DMS53 (cell line): ENCODE measurements at regions not wholly inside any gene's neighbourhood (a gene's known extent, or its start where the extent isn't known, plus 50 kb on each side); places are given as distances from the start of the nearest gene placed in this dataset.
"Not testable (repeated sequence)": the region's sequence is repeated elsewhere in the genome, so short reads cannot be mapped to it uniquely, and the experiment has no call there.

ENCODE experiments used
- DNase-seq: peaks from one replicate; lab custom pipeline; 2025; lab: John Stamatoyannopoulos, UW

DNA sequence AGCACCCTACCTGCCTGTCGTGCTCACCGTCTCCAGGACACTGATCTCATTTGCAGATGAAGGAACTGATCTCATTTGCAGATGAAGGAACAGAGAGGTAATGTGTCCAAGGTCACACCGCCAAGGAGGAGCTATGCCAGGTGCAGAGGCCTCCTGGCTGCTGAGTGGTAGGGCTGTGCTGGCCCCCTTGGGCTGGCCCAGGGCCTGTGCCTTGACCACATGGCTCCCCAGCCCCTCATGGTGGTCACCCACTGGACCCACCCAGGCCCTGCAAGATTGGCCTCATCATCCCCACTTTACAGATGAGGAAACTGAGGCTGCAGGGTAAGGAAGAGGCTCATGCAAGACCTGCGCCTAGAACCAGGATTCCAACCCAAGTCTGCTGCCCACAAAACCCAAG, 628.3 kb downstream of the MATN1 start:
- DNase-seq = no peak

DNA sequence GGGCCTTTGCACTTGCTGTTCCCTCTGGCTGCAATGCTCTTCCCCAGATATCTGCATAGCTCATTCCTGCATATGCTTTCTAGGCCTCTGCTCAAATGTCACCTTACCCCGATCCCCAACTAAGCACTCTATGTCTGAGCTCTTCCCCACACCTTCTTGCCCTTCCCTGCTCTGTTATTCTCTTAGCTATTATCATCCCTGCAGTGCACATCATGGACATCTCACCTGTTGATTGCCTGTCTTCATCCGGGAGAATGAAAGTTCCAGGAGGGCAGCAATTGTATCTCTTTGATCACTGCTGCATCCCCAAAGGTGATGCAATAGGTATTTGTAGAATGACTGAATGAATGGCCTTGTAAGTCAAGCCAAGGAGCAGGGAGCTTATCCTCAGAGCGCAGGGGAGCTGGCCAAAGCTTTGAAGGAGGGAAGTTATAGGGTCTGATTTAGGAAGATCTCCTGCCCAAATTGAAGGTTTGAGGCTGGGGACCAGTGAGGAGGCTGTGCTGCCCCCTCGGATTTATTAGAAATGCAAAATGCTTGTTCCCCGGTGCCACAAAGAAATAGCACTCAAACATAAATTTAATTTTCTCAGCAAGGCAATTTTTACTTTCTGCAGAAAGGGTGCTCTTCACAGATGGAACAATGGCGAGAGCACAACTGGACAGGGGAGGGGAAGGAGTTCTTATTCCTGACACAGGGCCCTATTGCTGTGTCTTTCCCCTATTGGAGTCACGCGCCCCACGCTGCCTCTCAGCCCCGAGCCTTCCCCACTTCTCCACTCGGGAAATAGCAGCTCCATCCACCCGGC, 631.1 kb downstream of the MATN1 start:
- DNase-seq = no peak

DNA sequence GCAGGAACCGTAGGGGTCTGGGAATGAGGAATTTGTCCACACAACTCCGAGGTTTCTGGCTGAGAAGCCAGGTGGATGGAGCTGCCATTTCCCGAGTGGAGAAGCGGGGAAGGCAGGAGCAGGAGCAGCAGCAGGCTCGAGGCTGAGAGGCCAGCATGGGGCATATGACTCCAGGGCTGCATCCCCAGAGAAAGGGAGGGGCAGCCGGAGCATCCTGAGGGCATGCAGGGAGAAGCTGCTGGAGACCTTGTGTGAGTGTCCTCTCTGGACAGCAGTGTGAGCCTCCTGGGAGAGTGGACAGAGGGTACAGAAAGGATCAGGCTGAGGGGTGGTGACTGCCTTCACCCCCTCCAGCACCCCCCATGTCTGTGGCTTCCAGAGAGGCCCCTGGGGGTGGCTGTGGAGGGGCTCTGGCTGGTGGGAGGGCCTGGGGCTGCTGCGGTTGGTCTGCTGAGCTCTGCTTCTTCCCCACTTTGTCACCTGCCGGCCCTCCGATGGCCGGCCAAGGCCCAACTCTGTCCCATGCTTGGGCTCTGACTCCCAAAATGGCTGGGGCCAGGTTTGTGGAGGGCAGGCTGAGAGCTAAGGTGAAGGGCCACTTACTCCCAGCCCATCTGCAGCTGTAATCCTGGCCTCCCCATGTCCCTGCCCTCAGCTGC, 633.1 kb downstream of the MATN1 start:
- DNase-seq = no peak

DNA sequence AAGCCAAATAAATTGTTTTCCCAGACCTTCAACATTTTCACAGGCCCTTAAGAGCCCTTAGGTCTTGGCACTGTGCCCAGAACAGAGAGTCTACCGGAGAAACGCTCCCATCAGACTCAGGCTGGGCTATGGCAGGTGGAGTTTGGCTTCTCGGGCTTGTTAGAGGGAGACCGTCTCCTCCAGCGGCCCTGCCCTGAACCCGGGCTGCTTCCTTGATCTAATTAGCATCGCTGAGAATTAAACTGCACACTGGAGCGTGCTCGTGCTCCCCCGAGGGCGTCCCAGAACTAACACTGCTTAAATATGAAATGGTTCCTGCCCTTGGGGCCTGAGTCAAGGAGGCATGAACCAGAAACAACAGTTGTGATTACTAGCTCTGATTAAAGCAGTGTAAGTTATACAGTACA, 634.4 kb downstream of the MATN1 start:
- DNase-seq = peak; percentile 50

DNA sequence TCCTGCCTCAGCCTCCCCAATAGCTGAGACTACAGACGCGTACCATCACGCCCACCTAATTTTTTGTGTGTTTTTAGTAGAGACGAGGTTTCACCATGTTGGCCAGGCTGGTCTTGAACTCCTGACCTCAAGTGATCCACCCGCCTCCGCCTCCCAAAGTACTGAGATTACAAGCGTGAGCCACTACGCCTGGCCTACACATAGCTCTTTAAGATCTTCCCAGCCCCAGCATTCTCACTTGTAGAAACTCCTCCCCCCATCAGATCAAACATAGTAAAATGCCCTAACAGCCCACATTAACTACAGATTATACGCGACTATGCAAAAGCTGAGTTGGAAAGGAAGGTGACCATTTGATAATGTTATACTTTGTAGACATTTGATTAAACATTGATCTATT, 634.8 kb downstream of the MATN1 start:
- DNase-seq = no peak

DNA sequence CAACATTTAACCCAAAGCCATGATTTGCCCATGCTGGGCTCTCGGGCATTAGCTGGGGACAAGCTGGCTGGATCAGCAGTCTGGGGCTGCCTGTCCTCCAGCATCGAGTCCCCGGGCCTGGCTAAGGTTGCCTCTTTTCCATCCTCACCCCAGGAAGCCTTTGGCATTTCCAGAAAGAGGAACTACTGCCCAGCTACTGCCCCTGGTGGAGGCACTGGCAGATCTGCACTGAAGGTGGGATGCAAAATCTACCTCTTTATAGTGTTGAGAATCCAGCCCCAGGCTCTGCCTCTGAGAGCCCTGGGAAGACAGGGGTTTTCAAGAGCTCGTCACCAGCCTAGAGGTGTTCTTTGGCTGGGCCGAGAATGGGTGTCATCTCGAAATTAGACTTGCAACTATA, 635.9 kb downstream of the MATN1 start:
- DNase-seq = no peak

DNA sequence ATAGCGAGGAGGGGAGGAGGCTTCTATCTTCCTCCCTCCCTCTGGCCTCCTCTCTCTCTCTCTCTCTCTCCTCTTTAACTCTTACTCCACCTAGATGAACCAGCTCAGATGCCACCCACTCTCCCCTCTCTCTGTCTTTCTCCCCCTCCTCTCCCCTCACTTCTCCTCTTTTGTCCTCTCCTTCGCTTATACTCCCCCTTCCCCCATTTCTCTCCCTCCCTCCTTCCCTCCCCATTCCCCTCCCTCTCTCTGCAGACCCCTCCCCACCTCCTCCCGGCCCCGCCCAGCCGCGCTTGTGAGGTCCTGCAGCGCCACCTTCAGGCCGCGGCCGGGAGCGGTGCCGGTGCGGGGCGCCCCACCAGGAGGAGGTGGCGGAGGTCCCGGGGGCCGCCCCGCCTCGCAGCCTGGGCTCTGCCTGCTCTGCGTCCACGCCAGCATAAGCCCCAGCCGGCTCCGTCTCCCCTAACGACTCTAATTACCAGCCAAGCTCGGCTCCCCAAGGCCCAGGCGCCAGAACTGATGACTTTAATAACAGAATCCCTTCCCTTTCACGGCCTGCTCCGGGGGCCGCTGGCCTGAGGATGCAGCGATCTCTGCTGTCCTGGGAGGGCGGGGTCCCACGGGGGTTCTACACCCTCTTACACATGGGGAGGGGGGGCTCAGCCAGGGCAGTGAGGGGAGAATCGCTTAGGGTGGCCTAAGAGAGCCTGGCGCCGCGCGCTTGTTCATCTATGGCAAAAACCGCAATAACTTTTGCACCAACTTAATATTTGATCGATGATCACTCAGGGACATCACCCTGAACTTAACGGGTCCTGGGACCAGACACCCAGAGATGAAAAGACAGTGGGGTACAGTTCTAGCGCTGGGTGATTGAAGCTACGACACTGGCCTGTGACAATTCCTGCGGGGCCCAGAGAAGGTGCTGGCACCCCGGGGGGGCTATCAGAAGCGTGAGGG, 637.3 kb downstream of the MATN1 start:
- DNase-seq = no peak

DNA sequence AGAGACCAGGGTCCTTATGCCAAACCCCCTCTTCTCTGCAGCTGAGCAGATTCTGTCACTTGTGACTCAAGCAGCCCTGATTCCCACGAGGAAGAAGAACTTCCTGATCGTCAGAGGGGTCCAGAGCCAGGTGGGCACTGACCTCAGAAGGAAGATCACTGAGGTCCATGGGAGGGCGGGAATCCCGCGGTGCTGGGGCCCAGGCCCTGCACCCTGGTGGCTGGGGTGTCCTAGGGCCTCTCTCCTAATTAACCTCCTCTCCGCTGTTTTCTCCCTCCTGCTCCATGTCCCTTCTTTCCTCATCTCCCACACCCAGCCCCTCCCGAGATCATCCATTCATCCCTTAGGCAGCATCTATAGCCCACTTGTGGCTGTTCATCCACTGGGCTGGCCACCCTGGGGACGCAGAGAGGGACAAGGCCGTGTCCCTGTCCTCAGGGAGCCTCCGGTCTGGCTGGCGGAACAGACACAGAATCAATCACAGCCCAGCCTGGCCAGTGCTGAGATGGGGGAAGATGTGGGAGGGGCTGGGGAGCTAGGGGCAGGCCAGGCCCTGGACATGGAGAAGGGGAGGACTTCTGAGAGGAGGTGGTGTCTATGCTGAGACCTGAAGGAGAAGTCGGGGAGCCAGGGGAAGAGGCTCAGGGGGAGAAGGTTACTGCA, 638.3 kb downstream of the MATN1 start:
- DNase-seq = no peak

DNA sequence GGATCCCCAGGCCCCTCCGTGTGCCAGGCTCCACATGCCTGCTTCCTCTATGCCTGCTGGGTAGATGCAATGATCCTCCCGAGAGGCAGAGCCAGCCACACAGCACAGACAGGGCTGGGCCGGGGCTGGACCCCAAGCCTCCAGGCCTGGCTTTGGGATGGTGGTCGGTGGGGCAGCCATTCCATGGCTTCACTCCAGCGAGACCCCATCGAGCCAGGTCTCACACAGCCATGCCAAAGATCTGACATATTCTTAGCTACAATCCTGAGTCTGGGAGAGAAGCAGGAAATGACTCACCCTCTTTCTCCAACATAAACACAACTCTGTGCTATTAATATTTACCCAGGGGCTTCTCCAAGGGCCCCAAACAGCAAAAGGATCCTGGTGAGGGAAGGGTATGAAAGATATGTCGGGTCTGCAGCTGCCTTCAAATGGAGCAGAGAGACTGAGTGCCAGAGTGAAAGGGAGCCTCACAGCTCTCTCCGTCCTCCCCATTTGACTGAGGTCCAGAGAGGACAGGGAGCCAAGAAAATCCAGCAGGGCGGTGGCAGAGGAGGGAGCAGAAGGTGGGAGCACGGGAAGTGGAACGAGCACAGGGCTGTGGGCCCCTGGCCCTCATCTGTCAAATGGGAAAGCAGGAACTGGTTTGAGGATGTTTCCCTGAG, 639.5 kb downstream of the MATN1 start:
- no peak for DNase-seq

DNA sequence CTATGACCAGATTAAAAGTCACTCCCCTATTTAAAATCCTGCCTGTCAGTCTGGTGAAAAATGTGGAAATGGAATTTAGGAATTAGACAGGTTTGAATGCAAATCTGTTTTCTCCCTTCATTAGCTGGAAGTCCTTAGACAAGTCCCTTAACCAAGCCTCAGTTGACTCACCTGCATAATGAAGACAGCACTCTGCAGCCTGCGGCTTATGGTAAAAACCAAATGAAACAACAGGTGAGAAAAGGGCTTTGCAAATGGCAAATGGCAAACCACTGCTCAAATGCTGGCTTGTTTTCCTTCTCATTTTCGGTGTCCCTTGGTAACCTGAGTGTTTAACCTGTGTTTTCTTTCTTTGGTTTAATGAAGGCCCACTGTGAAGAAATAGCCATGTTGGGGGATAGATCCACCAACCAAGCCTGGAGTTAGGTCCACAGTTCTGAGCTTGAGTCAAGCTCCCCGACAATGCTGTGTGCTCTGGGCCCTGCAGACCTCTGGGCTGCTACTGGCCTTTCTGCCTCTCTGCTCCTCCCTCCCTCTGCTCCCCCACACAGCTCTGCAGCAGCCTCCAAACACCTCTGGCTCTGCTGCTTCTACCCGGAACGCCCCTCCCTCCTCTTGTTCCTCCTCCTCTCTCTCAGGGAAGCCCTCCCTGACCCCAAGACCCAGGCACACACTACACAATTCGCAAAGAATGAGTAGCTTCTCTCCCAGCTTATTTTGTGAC, 641.8 kb downstream of the MATN1 start:
- DNase-seq = no peak

DNA sequence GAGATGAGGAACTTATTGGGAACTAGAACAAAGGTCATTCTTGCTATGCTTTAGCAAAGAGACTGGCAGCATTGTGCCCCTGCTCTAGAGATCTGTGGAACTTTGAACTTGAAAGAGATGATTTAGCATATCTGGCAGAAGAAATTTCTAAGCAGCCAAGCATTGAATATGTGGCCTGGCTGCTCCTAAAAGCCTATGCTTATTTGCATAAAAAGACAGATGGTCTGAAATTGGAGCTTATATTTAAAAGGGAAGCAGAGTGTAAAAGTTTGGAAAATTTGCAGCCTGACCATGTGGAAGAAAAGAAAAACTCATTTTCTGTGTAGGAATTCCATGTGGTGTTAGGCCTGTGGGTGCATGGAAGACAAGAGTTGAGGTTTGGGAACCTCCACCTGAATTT, 647.5 kb downstream of the MATN1 start:
- DNase-seq = not testable (repeated sequence)

DNA sequence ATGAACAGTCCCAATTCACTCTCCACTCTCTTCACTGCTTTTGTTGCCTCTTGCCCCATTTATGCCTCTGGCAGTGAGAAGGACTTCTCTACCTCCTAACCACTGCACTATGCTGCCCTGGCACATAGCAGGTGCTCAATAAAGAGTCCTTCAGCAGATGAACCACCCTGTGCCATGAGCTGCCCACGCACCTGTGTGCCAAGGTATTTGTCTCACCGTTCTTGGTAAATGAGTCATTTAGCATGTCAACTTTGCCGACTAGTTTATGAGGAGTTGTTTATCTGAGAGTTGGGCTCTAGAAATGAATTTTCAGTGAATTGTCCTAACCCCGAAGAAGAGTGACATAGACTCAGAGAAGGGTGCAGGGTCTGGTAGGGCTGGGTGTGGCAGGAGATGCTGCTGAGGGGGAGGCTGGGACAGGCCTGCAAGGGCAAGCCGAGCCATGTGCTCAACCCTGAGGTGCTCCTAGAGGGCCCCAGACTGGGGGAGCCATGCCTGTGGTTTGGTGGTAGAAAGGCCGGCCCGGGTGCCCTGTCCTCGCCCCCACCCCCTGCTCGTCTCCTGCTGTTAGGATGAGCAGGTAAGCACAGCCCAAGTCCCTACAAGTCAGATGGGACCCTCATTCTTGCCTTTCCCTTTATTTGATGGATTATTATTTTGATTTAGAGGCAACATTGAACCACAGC, 654.5 kb downstream of the MATN1 start:
- DNase-seq = no peak

DNA sequence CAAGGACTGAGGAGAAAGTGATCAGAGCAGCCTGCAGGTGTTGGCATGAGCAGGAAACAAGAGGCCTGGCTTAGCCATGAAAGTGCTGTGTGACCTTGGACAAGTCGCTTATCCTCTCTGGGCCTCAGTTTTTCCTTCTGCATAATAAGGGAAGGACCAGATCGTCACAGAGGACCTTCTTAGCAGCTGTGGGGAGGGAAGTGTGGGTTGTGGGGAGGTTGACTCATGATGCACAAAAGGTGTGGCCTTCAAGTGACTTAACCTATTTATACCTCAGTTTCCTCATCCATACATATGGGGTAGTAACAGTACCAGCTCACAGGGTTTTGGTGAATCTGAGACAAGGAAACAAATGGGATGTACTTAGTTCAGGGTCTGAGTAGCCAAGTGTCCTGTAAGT, 658.8 kb downstream of the MATN1 start:
- DNase-seq = no peak

DNA sequence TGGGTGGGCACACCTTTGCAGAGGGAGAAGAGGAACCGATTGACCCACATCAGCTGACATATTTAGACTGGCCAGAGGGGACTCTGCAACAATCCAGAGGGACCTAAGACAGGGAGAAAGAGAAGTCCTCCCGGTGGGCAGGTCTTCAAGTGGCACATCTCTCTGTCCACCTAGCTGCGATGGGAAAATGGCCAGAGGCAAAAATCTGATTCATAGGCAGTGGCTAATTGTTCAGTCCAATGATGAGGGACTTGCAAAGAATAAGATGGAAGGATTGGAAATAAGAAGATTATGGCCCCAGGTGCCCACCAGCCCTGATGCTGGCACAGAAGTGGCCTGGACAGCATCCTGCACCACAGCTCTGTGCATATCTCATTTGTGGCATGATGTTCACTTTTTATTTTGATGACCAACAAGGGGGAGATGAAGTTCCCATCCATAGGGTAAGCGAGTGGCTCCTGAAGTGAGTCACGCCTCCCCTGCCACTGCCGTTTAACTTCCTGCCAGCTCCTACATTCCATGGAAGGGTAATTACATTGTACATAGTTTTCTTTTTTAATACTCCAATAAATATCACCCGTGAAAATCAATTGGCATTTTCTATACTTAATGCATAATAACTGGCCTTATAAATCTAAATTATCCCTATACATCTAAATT, 659.6 kb downstream of the MATN1 start:
- DNase-seq = no peak

DNA sequence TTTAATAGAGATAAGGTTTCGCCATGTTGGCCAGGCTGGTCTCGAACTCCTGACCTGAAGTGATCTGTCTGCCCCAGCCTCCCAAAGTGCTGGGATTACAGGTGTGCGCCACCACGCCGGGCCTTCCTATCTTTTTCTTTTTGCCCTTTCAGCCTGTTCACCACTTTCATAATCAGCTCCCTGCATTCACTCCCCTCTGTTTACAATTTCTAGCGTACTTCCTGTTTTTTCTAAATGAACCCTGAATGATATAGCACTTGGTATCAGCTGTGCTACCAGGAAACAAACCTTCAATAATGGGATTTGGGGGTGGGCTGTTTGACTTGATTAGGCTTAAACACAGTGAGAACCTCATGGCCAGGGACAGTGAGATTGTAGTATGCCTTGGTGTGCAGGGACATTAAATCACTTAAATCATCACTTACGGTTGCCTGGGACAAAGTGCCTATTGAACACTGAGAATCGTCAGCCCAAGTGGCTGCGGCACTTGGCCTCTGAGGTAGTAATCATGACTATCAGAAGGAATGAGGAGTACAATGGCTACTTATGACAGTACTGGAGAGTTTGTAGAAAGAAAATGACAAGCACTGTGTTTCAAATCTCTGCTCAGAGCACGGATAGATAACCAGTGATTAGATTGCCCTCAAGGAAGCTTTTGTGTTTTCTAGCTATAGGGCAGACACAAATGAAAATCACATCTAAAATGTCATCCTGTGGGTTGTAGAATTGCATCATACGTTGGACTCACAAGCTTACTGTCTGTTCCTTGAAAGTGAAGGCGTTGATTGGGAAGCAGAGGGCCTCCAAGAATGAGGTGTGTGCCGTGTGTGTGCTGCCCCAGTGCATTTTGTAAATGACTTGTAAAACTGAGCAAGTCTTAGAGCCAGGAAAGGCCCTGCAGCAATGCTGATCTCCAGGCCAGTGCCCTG, 661.8 kb downstream of the MATN1 start:
- DNase-seq = no peak

DNA sequence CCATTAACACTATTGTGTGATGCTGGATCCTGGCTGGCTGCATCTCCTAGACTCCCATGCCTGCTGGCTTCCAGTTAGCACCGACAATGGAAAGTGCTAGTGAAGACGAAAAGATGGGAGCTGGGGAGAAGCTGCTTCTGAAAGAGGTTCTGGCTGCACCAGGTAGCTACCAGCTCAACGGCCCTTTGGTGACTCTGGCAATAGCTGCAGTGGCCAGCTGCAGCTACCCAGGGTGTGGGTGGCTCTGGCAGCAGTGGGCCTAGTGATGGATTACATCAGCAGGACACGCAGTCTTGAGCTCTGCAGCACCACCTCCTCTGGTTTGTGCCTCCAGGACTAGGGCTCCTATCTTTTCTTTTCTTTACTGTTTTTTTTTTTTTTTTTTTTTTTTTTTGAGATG, 662.6 kb downstream of the MATN1 start:
- DNase-seq = no peak

DNA sequence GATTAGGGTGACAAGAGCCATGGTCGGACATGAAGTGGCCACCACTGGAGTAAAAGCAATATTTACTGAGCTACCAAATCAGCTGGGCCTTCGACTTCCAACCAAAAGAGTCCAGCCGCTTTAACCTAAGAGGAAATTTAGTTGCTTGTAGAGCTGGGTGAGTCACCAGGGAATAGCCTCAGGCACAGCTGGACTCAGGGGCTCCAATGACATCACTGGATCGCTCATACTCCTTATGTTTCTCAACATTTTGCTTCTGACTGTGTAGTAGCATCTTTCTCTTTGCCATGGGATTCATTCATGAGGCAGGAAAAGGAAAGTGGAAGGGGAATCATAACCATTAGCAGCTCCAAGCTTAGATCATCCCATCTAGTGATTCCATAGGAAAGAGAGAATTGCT, 664.4 kb downstream of the MATN1 start:
- no peak for DNase-seq

DNA sequence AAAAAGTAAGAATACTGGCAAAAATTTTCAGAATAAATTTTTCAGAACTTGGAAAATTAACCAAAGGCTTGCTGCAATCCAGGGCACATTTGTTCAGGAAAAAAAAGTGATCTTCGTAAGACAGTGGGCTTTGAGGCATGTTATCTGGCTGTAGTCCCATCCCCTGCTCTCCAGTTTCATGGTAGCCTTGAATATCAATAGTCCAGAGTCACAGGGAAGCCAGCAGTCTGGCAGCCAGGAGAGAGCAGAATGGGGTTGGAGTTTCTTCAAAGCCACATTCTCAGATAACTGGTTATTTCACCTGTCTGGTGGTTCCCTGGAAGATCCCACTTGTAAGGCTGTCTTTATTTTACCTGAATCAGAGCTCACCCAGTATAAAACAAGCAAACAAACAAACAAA, 669.3 kb downstream of the MATN1 start:
- DNase-seq = no peak

DNA sequence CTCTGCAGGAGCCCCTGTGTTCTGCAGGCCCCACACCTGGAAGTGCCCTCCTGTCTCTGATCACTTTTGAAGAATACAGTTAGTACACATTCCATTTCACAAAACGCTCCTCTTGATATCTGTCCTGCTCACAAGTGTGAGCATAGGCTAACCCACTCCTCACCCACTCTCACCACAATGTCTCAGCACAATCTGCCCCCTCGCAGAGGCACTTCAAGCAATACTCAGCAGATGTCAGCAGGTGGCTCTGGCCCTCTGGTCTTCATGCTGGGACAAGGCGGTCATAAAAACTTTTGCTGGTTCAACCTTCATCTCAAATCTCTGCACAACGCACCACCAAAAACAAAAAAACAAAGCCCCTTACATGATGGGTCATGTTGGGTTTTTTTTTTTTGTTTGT, 671.2 kb downstream of the MATN1 start:
- DNase-seq = no peak
